RWPE2 (cell line): ENCODE measurements at regions not wholly inside any gene's neighbourhood (a gene's known extent, or its start where the extent isn't known, plus 50 kb on each side); places are given as distances from the start of the nearest gene placed in this dataset.

ENCODE experiments used
- ATAC-seq: fragments of 200-7000 bp; cut with Tn5 transposase; 3 replicates; pipeline ENCODE4 v1.9.1; 2021; ENCODE audit warnings: low read depth
- DNase-seq: peaks from one replicate; pipeline ENCODE4 v3.0.0-alpha.2; 2020; ENCODE audit warnings: low spot score
- H3K27ac ChIP-seq: fragments of 450-650 bp; 2 replicates; pipeline ENCODE4 v1.5.1; 2017; ENCODE audit warnings: mild to moderate bottlenecking; ENCODE audit not compliant: poor library complexity, severe bottlenecking
- H3K27me3 ChIP-seq: fragments of 250-450 bp; sonication (Bioruptor Pico); 2 replicates; pipeline ENCODE4 v1.5.1; 2021; ENCODE audit warnings: mild to moderate bottlenecking, moderate library complexity; ENCODE audit not compliant: insufficient read depth, poor library complexity, severe bottlenecking
- H3K36me3 ChIP-seq: fragments of 250-450 bp; sonication (Bioruptor Pico); 2 replicates; pipeline ENCODE4 v1.5.1; 2020; ENCODE audit warnings: low read depth, mild to moderate bottlenecking, moderate library complexity
- H3K4me1 ChIP-seq: fragments of 250-450 bp; sonication (Bioruptor Pico); 2 replicates; pipeline ENCODE4 v1.5.1; 2021; ENCODE audit warnings: mild to moderate bottlenecking, moderate library complexity; ENCODE audit not compliant: insufficient read depth, poor library complexity, severe bottlenecking
- H3K4me3 ChIP-seq: fragments of 250-450 bp; sonication (Bioruptor Pico); 2 replicates; pipeline ENCODE4 v1.5.1; 2021; ENCODE audit warnings: mild to moderate bottlenecking, moderate library complexity; ENCODE audit not compliant: severe bottlenecking
- H3K9me3 ChIP-seq: fragments of 250-450 bp; sonication (Bioruptor Pico); 2 replicates; pipeline ENCODE4 v1.5.1; 2021; ENCODE audit warnings: mild to moderate bottlenecking, moderate library complexity; ENCODE audit not compliant: severe bottlenecking
- TF ChIP-seq, protein P1 (sequence below): fragments of 450-650 bp; IDR thresholded peaks from one replicate; pipeline ENCODE4 v1.5.1; 2017; ENCODE audit warnings: mild to moderate bottlenecking, moderate library complexity; ENCODE audit not compliant: poor library complexity, severe bottlenecking

DNA sequence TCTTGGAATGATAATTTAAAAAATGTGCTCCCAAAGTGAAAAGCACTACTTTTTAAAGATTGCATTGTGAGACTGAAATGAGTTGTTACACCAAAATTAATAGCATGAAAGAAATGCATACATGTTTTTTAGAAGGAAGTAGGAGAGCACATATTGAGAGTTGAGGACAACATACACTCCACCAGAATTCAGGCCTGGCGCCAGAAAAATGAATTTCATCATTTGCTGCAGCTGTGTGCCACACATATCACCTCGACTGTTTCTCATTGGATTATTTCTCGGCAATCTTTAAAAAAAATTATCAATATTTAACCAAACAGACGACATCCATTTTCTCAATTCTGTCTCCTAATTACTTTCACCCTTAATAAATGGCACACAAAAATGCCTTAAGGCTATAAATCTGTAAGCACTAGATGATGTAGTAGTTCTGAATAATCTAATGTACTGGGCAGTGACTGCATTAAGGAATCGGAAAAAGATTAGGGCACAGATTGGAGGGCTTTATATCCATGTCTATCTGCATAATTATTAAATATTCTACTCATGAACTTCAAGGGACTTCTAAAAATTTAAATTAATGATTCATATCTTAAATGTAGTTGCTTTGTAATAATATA is 590.4 kb downstream of the NXPH1 start:
- Histone ChIP-seq H3K36me3 (no peaks in the 10 kb centered on the region), H3K9me3 (no peaks in the 10 kb centered on the region), H3K4me3 (no peak overlapping the region), H3K27me3 (no peaks in the 10 kb centered on the region), H3K4me1 (no peaks in the 10 kb centered on the region), H3K27ac (no peak overlapping the region)
- DNase-seq (no peak), ATAC-seq (no peak)
- TF ChIP-seq, protein P1, sequence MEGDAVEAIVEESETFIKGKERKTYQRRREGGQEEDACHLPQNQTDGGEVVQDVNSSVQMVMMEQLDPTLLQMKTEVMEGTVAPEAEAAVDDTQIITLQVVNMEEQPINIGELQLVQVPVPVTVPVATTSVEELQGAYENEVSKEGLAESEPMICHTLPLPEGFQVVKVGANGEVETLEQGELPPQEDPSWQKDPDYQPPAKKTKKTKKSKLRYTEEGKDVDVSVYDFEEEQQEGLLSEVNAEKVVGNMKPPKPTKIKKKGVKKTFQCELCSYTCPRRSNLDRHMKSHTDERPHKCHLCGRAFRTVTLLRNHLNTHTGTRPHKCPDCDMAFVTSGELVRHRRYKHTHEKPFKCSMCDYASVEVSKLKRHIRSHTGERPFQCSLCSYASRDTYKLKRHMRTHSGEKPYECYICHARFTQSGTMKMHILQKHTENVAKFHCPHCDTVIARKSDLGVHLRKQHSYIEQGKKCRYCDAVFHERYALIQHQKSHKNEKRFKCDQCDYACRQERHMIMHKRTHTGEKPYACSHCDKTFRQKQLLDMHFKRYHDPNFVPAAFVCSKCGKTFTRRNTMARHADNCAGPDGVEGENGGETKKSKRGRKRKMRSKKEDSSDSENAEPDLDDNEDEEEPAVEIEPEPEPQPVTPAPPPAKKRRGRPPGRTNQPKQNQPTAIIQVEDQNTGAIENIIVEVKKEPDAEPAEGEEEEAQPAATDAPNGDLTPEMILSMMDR: no peak

DNA sequence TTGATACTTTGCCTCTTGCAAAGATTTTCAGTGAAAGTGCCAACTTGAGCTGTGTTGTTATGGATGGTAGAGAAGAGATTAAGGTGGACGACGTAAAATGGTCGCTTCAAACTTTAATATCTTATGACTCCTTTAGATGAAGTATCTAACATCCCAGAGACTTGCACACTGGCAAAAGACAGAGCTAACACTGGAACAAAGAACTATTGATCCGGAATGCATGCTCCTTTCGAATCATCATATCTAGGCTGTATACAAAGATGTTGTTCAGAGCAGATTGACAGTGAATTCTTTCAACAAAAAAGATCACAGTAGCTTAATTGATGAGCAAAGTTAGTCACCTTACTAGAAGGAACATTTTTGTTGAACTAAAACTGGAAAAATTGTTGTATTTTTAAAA is 592.7 kb downstream of the NXPH1 start:
- Histone ChIP-seq H3K27ac (no peak overlapping the region), H3K4me3 (no peak overlapping the region), H3K27me3 (no peaks in the 10 kb centered on the region), H3K9me3 (no peaks in the 10 kb centered on the region), H3K4me1 (no peaks in the 10 kb centered on the region), H3K36me3 (no peaks in the 10 kb centered on the region)
- DNase-seq (no peak), ATAC-seq (no peak)
- TF ChIP-seq, protein P1: no peak

DNA sequence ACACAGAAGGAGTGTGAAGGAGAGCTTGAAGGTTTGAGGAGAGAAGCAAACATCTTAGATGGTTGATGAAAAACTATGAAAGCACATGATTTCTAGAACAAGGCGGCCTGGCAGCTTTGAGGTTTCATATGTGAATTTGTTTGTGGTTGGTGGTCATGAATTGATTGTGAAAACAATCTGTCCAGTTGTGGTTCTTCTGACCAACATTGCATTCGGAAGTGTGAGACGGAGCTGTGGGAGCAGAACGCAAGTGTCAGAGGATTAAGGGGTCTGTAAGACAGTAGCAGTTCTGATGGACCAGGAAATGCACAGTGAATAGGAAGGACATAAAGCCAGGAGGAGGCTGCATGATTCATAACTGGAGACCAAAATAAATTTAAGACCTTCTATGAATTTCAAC is 594.6 kb downstream of the NXPH1 start:
- Histone ChIP-seq H3K4me3 (no peak overlapping the region), H3K9me3 (no peaks in the 10 kb centered on the region), H3K27me3 (no peaks in the 10 kb centered on the region), H3K27ac (no peak overlapping the region), H3K4me1 (no peaks in the 10 kb centered on the region), H3K36me3 (no peaks in the 10 kb centered on the region)
- TF ChIP-seq, protein P1: no peak
- DNase-seq (no peak), ATAC-seq (no peak)

DNA sequence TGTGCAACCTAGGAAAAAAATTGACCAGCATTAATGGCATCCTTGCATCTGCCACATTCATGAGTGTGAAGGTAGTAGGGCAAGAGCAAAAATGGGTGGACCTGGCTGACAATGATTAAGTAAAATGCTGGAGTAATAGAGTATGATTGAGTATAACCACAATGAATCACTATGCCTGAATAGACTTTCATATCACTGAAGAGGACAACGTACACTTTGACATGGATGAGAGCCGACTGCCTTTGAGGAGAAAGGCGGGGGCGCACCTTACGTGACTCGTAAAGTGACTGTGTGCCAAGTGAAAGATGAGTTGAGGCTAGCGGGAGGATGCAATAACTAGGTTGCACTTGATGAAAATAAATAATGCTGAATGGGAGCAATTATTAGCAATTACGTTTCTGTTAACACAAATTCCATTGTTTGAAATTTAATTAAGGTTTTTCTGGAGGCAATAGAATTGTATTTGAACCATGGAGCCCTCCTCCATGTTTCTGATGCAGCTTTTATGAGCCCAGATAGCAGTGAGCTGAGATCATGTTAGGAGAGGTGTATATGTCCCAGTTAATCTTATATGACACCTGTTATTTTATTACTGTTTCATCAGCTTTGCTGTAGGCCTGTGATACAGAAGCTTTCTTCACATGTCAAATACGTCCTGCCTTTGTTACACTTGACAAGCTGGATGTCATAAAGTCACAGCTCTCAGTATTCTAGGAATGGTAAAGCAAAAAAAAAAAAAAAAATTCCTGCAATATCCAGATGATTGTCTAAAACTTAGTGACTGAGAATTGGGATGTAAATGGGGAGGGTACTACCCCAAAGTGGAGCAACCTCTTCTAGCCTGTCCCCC is 596.5 kb downstream of the NXPH1 start:
- no peak overlapping the region for H3K27ac ChIP-seq
- no peak for DNase-seq
- H3K27me3 ChIP-seq: no peaks in the 10 kb centered on the region
- no peaks in the 10 kb centered on the region for H3K9me3 ChIP-seq
- H3K36me3 ChIP-seq: no peaks in the 10 kb centered on the region
- TF ChIP-seq, protein P1: no peak
- H3K4me3 ChIP-seq: no peak overlapping the region
- ATAC-seq: peak; percentile 61
- H3K4me1 ChIP-seq: no peaks in the 10 kb centered on the region

DNA sequence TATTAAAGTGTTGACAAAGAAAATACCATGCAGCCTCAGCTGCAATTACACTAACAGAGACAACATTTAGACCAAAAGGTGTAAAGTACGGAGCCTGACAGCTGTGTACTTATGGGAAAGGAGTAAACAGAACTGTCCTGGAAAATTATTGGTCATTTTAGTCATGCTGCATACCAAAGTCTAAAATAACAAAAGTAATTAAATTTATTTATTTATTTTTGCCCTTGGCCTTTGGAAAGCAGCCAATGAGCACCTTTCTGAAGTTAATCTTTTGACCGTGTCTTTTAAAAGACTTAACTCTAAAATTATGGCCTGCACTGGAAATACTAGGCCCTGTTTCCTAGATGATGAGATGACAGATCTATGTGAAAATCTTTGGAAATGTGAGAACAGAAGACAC is 597.6 kb downstream of the NXPH1 start:
- Histone ChIP-seq H3K27me3 (no peaks in the 10 kb centered on the region), H3K27ac (no peak overlapping the region), H3K36me3 (no peaks in the 10 kb centered on the region), H3K4me3 (no peak overlapping the region), H3K4me1 (no peaks in the 10 kb centered on the region), H3K9me3 (no peaks in the 10 kb centered on the region)
- DNase-seq: no peak
- no peak for ATAC-seq
- TF ChIP-seq, protein P1: no peak
